Anterior cingulate cortex (tissue), 58 donors: ENCODE measurements at regions not wholly inside any gene's neighbourhood (a gene's known extent, or its start where the extent isn't known, plus 50 kb on each side); places are given as distances from the start of the nearest gene placed in this dataset.

Experiments
- DNase-seq, 58 donors: peaks; one replicate each; lab custom pipeline; 2025; lab: John Stamatoyannopoulos, UW

GRCh38 chr6:25175196-25175595 lies 104.0 kb upstream of the CARMIL1 start:
- no peak for DNase-seq

DNA sequence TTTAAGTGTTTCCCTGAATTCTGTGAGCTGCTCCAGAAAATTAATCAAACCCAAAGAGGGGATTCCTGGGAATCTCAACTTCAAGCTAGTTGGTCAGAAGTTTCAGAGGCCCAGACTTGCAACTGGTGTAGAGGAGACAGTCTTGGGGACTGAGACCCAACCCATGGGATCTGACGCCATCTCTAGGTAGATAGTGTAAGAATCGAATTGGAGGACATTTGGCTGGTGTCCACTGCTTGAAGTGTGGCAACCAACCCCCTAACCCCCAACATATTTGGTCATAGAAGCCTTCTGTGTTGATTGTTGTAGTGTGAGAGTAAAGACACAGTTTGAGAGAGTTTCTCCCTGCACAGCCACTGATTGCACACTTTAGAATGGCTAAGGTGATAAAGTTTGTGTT lies 103.5 kb upstream of the CARMIL1 start:
- DNase-seq: no peak

- DNase-seq: no peak
Measured at GRCh38 chr6:25176466-25176865, 102.7 kb upstream of the CARMIL1 start.

- DNase-seq: no peak
Measured at GRCh38 chr6:25177500-25178028, 101.6 kb upstream of the CARMIL1 start.

- no peak for DNase-seq
Measured at GRCh38 chr6:25178336-25179035, 100.7 kb upstream of the CARMIL1 start.

GRCh38 chr6:25179051-25179778 lies 100.0 kb upstream of the CARMIL1 start:
- no peak for DNase-seq

- DNase-seq: no peak
Measured at GRCh38 chr6:25180630-25181349, 98.4 kb upstream of the CARMIL1 start.

GRCh38 chr6:25181350-25181724 lies 97.8 kb upstream of the CARMIL1 start:
- DNase-seq: no peak

GRCh38 chr6:25181923-25182322 lies 97.3 kb upstream of the CARMIL1 start:
- DNase-seq: no peak

GRCh38 chr6:25186919-25187318 lies 92.3 kb upstream of the CARMIL1 start:
- DNase-seq: no peak

- DNase-seq: no peak
Measured at GRCh38 chr6:25188232-25188631, 90.9 kb upstream of the CARMIL1 start.

DNA sequence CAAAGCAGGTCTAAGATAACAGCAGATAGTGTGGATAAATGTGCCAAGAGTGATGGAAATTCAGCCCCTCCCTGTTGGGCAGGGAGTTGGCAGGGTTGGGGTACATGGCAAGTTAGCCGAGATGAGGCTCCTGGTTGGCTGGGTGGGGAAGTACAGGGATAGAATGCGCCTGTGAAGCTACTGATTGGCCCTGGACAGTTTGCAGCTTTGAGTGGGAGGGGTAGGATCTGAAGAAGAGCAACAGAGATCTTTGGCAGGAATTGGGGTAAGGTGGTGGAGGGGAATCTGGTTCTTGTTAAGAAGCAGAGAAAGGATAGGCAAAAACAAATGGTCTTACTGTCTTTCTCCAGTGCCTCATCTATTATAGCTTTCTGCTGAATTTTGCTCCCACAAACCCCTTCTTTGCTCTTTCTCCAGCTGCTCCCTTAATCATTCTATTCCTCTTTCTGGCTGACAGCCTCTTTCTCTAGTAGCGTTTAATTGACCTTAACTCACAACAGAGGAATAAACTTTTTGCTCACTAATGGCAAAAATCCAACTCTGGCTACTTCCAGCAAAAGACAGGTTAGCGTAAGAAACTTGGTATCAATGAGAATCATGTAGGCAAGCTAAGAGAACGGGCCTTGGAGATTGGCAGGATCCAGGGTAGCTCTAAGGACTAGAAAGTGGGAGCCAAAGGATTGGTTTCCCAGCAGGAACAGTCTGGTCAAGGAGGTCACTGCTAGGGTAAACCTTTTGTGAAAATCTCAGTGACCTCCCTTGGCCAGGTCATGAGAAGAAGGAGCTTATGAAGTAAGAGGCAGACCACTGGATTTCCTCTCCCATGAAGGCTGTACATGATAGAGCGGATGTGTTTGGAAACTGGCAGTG lies 86.3 kb upstream of the CARMIL1 start:
- DNase-seq: no peak

GRCh38 chr6:25193460-25194171 lies 85.6 kb upstream of the CARMIL1 start:
- no peak for DNase-seq

DNA sequence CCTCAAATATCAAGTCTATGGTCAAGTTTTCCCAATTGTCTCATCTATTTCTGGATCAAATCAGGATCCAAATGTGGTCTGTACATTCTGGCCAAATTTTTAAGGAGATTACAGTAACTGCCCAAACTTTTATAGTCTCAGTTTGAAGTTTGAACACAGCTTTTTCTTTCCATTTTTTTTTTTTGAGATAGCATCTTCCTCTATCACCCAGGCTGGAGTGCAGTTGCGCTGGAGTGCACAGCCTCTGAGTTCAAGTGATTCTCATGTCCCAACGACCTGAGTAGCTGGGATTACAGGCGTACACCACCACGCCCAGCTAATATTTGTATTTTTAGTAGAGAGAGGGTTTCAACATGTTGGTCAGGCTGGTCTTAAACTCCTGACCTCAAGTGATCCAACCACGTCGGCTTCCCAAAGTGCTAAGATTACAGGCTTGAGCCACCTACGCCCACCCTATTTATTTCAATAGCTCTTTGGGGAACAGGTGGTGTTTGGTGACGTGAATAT lies 84.9 kb upstream of the CARMIL1 start:
- DNase-seq: no peak

DNA sequence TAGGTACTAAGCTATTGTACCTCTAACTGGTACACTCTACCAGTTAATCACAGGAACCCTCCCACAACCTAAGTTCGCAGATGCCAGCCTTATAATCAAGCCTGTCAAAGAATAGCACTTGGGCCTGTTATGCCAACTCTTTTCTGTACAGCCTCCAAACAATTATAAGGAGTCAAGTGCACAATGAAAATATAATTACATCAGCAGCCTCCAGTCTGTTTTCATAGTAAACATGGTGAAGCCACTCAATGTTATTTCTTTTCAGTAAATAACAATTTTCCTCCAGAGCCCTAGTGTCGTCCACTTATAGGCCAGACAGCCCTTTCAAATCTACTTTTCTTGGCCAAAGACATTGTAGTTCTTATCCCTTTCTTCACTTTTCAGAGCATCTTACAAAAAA lies 82.7 kb upstream of the CARMIL1 start:
- DNase-seq: no peak

- DNase-seq: no peak
Measured at GRCh38 chr6:25197111-25197510, 82.1 kb upstream of the CARMIL1 start.

- no peak for DNase-seq
Measured at GRCh38 chr6:25199544-25199943, 79.6 kb upstream of the CARMIL1 start.

DNA sequence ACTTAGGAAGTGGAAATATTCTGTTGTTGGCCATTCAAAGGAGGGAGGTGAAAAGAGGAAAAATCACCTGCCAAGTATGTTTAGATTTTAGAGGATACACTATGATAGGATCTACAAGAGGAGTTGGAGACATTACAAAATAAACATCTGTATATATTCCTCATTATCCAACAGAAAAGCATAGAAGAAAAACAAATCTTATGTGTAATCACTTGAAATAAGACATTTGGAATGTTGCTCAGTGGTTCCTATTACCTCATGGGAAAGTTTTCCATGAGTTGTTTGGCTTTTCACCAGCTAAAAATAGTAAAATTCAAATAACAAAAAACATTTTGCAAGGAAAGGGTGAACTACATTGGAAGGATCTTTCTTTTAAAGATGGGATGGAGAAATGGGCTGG lies 76.7 kb upstream of the CARMIL1 start:
- no peak for DNase-seq

GRCh38 chr6:25205629-25206028 lies 73.5 kb upstream of the CARMIL1 start:
- no peak for DNase-seq
